ENCODE measurements at regions not wholly inside any gene's neighbourhood (a gene's known extent, or its start where the extent isn't known, plus 50 kb on each side); places are given as distances from the start of the nearest gene placed in this dataset.
A peak's percentile ranks its signal among the peaks of the same experiment; 100 is the strongest.
"Not testable (repeated sequence)": the region's sequence is repeated elsewhere in the genome, so short reads cannot be mapped to it uniquely, and the experiment has no call there.

DNA sequence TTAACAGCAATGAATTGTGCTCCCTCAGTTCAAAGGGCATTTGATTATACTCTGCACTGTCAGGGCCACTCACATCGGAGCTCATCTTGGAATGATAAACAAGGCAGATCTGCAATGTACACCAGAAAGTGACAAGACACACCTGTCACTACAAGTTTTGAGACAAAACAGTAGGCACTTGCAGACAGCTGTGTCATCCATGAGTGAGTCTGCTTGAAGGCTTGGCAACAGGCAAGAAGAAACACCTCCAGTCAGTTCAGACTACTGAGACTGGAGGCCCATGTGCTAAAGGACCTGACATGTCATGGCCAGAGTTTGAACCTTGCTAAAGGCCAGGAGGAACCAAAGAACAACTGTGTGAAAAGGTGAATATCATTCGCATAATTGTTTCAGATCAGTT is 354.5 kb downstream of the CEP170 start:
- DNase-seq, result not testable (repeated sequence)

GRCh38 chr1:242890192-242890741 is 364.8 kb downstream of the CEP170 start:
- peak; percentile 11 for DNase-seq

DNA sequence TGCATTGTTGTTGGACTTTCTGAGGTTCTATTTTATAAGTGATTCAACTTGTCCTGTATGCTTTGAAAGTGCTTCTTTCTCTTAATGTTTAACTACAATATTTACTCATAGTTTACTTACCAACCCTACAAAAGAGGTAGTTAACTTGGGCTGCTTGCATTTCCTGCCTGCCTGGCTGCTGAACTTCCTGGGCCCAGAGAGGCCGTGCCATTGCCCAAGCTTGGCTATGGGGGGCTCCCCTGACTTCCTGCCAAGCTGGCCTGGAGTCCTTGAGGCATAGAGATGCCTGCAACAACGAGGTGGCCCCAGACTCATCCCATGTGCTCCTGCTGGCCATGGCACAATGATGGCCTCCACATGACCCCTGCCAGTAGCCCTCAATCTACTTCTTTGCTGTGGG is 361.6 kb upstream of the PLD5 start:
- no peak for DNase-seq

DNA sequence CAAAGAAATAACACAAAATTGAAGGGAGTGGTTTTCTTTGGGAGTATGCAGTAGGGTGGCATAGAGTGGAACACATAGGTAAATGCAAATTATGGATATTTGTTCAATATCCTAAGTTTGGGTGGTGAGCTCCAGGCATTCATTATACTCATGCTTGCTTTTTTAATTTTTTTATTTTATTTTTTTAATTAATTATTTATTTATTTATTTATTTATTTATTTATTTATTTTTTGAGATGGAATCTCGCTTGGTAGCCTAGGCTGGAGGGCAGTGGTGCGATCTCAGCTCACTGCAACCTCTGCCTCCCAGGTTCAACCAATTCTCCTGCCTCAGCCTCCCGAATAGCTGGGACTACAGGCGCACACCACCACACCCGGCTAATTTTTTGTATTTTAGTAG is 355.5 kb upstream of the PLD5 start:
- DNase-seq, result not testable (repeated sequence)

- no peak for DNase-seq
These were observed 353.2 kb upstream of the PLD5 start for GRCh38 chr1:242877743-242878142.

GRCh38 chr1:242877229-242877628 is 352.7 kb upstream of the PLD5 start:
- DNase-seq, result no peak

- no peak for DNase-seq
These were observed 351.5 kb upstream of the PLD5 start for GRCh38 chr1:242876030-242876429.

- DNase-seq, result no peak
These were observed 349.2 kb upstream of the PLD5 start for GRCh38 chr1:242873661-242874060.

- DNase-seq, result no peak
These were observed 348.0 kb upstream of the PLD5 start for GRCh38 chr1:242872521-242872920.

- DNase-seq, result no peak
These were observed 347.1 kb upstream of the PLD5 start for GRCh38 chr1:242871471-242872030.

DNA sequence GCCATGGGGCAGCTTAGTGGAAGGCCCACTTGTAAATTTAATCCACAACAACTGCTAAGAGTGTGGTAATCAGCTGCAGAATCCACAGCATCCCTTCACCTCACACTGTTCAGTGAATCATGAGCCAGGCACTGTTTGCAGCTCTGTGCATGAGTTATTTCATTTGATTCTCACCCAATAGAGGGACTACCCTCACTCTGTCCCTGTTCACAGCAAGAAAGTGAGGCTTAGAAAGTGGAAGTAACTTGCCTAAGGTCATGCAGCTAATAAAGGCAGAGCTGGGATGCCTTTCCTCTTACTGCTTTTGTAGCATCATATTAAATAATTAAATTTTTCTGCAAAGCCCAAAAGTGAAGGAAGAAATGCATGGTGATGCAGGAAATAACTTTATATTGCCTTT is 346.5 kb upstream of the PLD5 start:
- DNase-seq, result no peak

DNA sequence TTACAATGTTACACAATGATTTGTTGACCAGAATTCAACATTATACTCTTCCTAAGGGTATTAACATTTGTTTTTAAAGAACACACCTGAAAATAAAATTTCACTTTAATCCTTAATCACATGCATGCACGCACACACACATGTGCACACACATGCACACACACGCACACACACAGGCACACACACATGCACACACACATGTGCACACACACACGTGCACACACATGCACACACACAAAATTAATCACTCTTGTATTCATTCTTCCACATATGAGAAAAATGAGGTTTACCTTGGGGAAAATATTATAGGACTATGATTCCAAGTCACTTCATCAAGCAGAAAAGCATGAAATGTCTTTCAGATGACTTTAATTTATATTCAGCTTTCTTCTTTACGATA is 331.8 kb upstream of the PLD5 start:
- no peak for DNase-seq

GRCh38 chr1:242854466-242854865 is 330.0 kb upstream of the PLD5 start:
- DNase-seq, result no peak

DNA sequence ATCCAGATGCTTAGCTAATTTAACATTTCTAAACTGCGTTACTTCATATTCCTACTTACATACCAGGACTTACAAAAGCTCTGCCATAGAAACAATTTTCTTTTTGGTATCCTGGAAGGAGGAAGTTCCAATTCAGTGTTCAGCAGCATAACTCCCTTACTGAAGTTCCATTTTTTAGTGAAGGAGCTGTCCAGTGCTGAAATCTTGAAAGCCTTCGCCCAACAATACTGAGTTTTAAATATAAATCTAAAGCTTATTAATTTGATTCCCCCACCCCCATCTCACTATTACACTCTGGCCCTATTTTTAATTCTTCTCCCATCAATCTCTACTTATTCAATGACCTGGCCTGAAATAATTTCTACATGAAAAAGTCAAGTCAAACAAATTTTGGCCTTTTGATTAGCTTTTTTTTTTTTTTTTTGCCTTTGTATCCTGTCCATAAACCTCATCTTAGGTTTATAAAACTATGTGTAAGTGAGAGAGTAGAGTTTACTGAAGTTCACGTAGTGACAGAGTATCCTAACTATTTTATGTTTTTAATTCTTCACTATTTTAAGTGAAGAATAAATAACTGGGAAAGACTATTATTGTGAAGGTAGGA is 323.0 kb upstream of the PLD5 start:
- no peak for DNase-seq

GRCh38 chr1:242842094-242842493 is 317.6 kb upstream of the PLD5 start:
- DNase-seq, result no peak

DNA sequence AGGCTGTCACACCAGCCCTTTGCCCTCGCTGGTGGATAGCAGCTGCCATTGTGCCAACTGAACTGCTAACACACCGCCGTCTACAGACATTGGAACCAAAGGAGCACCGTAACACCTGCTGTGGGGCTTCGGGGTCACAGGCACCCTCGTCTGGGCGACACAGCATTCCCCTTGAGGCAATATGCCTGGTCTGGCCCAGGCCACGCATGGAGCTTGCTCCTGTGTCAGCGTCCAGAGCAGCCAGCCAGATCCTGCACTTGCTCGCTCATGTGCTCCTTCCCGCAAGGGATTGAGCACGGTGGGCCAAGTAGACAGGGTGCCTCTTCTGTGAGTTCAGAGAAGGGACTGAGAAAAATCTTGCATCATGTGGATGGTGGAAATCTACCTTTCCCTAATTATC is 314.6 kb upstream of the PLD5 start:
- no peak for DNase-seq

DNA sequence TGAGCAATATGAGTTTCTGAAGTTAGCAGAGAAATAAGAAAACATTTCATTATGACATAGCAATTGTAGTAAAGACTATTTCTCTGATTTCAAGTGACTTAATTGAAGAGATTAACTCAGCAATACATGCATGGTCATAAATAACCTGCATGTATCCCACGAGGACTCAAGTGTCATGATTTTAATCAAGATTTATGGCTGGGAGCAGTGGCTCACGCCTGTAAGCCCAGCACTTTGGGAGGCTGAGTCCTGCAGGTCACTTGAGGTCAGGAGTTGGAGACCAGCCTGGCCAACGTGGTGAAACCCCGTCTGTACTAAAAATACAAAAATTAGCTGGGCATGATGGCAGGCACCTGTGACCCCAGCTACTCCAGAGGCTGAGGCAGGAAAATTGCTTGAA is 311.9 kb upstream of the PLD5 start:
- no peak for DNase-seq

DNA sequence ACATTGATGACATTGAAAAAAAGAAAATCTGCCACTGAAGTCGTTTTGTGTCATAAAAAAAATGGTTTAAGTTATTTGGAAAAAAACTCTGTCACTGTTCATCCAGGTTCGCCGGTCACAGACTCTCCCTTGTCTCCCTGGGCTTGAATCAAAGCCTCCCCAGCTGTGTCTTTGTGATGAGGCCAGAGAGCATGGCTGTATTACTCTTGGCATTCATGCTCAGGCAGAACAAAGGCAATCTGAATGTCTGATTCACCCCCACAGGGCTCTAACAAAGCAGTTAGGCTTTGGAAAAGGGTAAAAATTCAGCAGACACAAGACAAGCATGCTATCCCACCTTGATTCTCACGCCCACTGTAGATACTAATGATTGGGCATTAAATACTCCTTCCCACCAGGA is 304.3 kb upstream of the PLD5 start:
- DNase-seq, result no peak

- DNase-seq, result no peak
These were observed 303.7 kb upstream of the PLD5 start for GRCh38 chr1:242828199-242828598.

DNA sequence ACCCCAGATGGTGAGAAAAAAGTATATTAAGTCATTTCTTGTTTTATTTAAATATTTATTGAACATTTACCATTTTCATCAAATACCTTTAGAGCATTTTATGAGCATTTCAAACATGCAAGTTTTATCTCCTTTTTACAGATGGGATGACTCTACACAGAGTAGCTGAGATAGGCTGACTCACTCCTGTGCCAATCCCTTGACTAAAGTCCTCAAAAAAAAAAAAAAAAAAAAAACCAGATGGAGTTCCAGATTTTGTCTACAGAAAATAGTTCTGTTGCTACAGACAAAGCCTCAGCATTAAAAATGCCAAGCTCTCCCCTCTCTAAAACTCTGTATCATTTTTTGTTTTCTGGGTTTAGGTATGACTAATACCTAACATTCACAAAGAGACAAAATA is 303.0 kb upstream of the PLD5 start:
- DNase-seq, result no peak

DNA sequence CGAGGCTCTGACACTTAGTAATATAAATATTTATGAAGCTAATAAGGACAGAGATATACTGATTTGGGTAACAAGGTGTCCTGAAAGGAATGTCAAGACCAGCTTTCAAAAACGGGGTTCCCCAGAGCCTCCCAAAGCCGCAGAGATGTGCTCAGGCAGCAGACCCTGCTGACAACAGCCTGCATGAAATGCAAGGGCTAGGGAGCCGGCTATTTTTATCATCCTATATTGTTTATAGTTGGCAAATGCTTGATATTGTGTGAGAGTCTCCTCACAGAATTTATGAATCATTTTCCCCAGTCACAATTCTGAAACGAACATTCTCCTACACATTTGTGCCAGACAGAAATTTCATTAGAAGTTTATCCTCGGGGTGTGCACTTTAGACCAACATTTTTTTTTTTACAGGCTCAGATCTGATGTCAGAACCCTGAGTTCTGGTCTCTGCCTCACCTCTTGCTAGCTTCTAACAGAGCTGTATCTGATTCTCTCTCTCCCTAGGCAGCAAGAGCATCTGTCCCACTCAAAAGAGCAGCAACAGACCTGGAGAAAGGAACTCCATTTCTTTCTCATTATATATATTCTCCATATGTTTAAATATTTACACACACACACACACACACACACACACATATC is 302.3 kb upstream of the PLD5 start:
- no peak for DNase-seq

- no peak for DNase-seq
These were observed 299.9 kb upstream of the PLD5 start for GRCh38 chr1:242824435-242824834.

DNA sequence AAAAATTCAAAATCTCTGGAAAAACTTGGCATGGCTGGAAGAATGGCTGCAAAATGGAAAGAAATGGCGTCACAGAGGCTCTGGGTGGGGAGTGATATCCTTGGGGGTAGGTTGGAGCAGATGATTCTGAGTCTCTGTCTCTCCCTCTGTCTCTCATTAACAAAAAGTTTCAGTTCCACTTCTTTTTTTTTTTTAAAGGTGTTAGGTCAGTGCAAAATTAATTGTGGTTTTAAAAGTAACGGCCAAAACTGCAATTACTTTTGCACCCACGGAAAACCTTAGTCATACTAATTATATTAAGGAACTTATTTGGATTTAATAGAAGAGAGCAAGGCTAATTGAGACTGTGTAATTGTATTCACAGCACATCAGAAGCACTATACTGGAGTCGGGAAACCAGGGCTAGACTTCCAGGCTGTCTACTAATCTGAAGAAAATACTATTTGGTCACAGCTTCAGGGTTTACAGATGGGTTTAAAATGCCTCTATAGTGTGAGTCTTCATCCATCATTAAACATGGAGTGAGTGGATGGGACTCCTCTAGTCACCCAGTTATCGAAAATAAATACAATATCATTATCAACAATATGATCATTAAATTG is 289.1 kb upstream of the PLD5 start:
- no peak for DNase-seq
